SK-N-SH (cell line): ENCODE measurements at regions not wholly inside any gene's neighbourhood (a gene's known extent, or its start where the extent isn't known, plus 50 kb on each side); places are given as distances from the start of the nearest gene placed in this dataset.

Experiments used
- CTCF ChIA-PET: fragments of 300-600, 350-600 bp; formaldehyde crosslinking; extraction: SDS; loops from one replicate; lab custom pipeline; 2021; lab: Yijun Ruan, JAX
- POLR2A ChIA-PET: fragments of 350-600 bp; sonication (Branson Sonifier 250); formaldehyde crosslinking; extraction: SDS; loops from one replicate; lab custom pipeline; 2020; ENCODE audit warnings: antibody characterized with exemption, inconsistent platforms; lab: Yijun Ruan, JAX
- DNase-seq: peaks from one replicate; pipeline ENCODE4 v3.0.0; 2012
- H2AFZ ChIP-seq: fragments of 200-600 bp; sonication (generic); 2 replicates; pipeline ENCODE4 v1.8.1; 2016; ENCODE audit warnings: antibody characterized with exemption, mild to moderate bottlenecking, low read depth
- H3F3A ChIP-seq: fragments of 200-600 bp; sonication (generic); replicated peaks from 2 replicates; pipeline ENCODE3; 2016; ENCODE audit warnings: antibody characterized with exemption, mild to moderate bottlenecking; ENCODE audit not compliant: insufficient read depth
- H3K27ac ChIP-seq, 2 experiments: fragments of 200-500 bp in 1 of 2; fragments of 200-600 bp in 1 of 2; sonication (Bioruptor generic) in 1 of 2; sonication (generic), shearing (Covaris generic) in 1 of 2; 2 replicates each; pipeline versions ENCODE4 v1.5.1 to v1.6.1; 2014 to 2016; ENCODE audit warnings: low read depth in 2 of 2, inconsistent platforms in 1 of 2, low read length in 1 of 2, mild to moderate bottlenecking in 1 of 2, mixed read lengths in 1 of 2
- H3K27me3 ChIP-seq: fragments of 200-600 bp; sonication (generic), shearing (Covaris generic); 2 replicates; pipeline ENCODE4 v1.6.1; 2016; ENCODE audit warnings: mixed run types; ENCODE audit not compliant: insufficient read depth
- H3K36me3 ChIP-seq, 2 experiments: fragments of 200-500 bp in 1 of 2; fragments of 200-600 bp in 1 of 2; sonication (Bioruptor generic) in 1 of 2; sonication (generic) in 1 of 2; replicated peaks in 1 of 2; 2 replicates each; pipeline versions ENCODE3 to v1.5.1; 2014 to 2016; ENCODE audit warnings: low read length in 1 of 2, mild to moderate bottlenecking in 1 of 2; ENCODE audit not compliant: insufficient read depth in 2 of 2, control insufficient read depth in 1 of 2
- H3K4me1 ChIP-seq, 2 experiments: fragments of 200-500 bp in 1 of 2; fragments of 200-600 bp in 1 of 2; sonication (Bioruptor generic) in 1 of 2; sonication (generic), shearing (Covaris generic) in 1 of 2; 2 replicates each; pipeline versions ENCODE4 v1.5.1 to v1.6.1; 2014 to 2016; ENCODE audit warnings: low read depth in 1 of 2, low read length in 1 of 2, mixed run types in 1 of 2; ENCODE audit not compliant: insufficient read depth in 2 of 2, control insufficient read depth in 1 of 2
- H3K4me2 ChIP-seq: fragments of 200-600 bp; sonication (generic), shearing (Covaris generic); 2 replicates; pipeline ENCODE4 v1.6.1; 2017; ENCODE audit warnings: mixed run types
- H3K4me3 ChIP-seq, 2 experiments: fragments of 200-500 bp in 1 of 2; fragments of 200-600 bp in 1 of 2; sonication (Bioruptor generic) in 1 of 2; sonication (generic), shearing (Covaris generic) in 1 of 2; 2 replicates each; pipeline versions ENCODE4 v1.5.1 to v1.8.1; 2014 to 2016; ENCODE audit warnings: low read depth in 2 of 2, inconsistent platforms in 1 of 2, low read length in 1 of 2, mild to moderate bottlenecking in 1 of 2, mixed read lengths in 1 of 2, moderate library complexity in 1 of 2
- H3K79me2 ChIP-seq: fragments of 200-600 bp; sonication (generic); 2 replicates; pipeline ENCODE4 v1.8.1; 2017; ENCODE audit warnings: mild to moderate bottlenecking; ENCODE audit not compliant: insufficient read depth
- H3K9ac ChIP-seq: fragments of 200-600 bp; sonication (generic); 2 replicates; pipeline ENCODE4 v1.6.1; 2017; ENCODE audit warnings: mixed run types
- H3K9me2 ChIP-seq: fragments of 200-600 bp; sonication (generic); 2 replicates; pipeline ENCODE4 v1.6.1; 2017; ENCODE audit warnings: mixed run types
- H3K9me3 ChIP-seq: fragments of 200-600 bp; sonication (generic); 2 replicates; pipeline ENCODE4 v1.6.1; 2017; ENCODE audit warnings: mixed run types, mild to moderate bottlenecking, moderate library complexity
- H4K20me1 ChIP-seq: fragments of 200-600 bp; sonication (generic); 2 replicates; pipeline ENCODE4 v1.6.1; 2017; ENCODE audit warnings: mild to moderate bottlenecking, mixed run types; ENCODE audit not compliant: insufficient read depth
- FOXJ3 ChIP-seq: sonication (generic); formaldehyde crosslinking; IDR thresholded peaks from 2 replicates; pipeline ENCODE4 v1.5.1; 2020; ENCODE audit warnings: mild to moderate bottlenecking, missing genetic modification reagents
- FOXM1 ChIP-seq: IDR thresholded peaks from 2 replicates; pipeline ENCODE4 v1.4.0; 2012; ENCODE audit warnings: low read depth, mild to moderate bottlenecking
- GABPA ChIP-seq: IDR thresholded peaks from 2 replicates; pipeline ENCODE4 v1.4.0; 2012; ENCODE audit warnings: low read depth, mild to moderate bottlenecking
- JUND ChIP-seq: IDR thresholded peaks from 2 replicates; pipeline ENCODE4 v1.4.0; 2012
- MEF2A ChIP-seq: IDR thresholded peaks from 2 replicates; pipeline ENCODE4 v1.4.0; 2012; ENCODE audit warnings: low read depth, borderline replicate concordance
- NFIC ChIP-seq: IDR thresholded peaks from 2 replicates; pipeline ENCODE4 v1.4.0; 2012; ENCODE audit warnings: borderline replicate concordance
- NRF1 ChIP-seq: IDR thresholded peaks from 2 replicates; pipeline ENCODE4 v1.6.1; 2012; ENCODE audit warnings: low read depth, mild to moderate bottlenecking, low read length
- POLR2AphosphoS5 ChIP-seq: IDR thresholded peaks from 2 replicates; pipeline ENCODE4 v1.6.1; 2012; ENCODE audit warnings: low read depth, low read length
- RAD21 ChIP-seq: IDR thresholded peaks from 2 replicates; pipeline ENCODE4 v1.6.1; 2012; ENCODE audit warnings: mild to moderate bottlenecking, low read length
- RCOR1 ChIP-seq: fragments of 150-350 bp; IDR thresholded peaks from 2 replicates; pipeline ENCODE4 v1.6.1; 2017; ENCODE audit warnings: antibody characterized with exemption, low read length
- RFX5 ChIP-seq: IDR thresholded peaks from 2 replicates; pipeline ENCODE4 v1.6.1; 2012; ENCODE audit warnings: mild to moderate bottlenecking, improper control_type of control experiment, low read length
- SIN3A ChIP-seq: IDR thresholded peaks from 2 replicates; pipeline ENCODE4 v1.6.1; 2012; ENCODE audit warnings: low read depth, mild to moderate bottlenecking, low read length, moderate library complexity, borderline replicate concordance
- TAF1 ChIP-seq: IDR thresholded peaks from 2 replicates; pipeline ENCODE4 v1.6.1; 2012; ENCODE audit warnings: low read depth, mild to moderate bottlenecking, low read length, moderate library complexity, borderline replicate concordance
- YY1 ChIP-seq: IDR thresholded peaks from 2 replicates; pipeline ENCODE4 v1.4.0; 2012; ENCODE audit warnings: low read depth, mild to moderate bottlenecking
- WGBS: methylation state at CpG from one replicate; pipeline ENCODE4 v1.1.6; 2017; ENCODE audit warnings: low lambda C conversion rate; 5-methylcytosine and 5-hydroxymethylcytosine counted together
- TF ChIP-seq, protein P1 (sequence below): fragments of 200-600 bp; sonication (generic); IDR thresholded peaks from 2 replicates; pipeline ENCODE4 v1.6.1; 2017; ENCODE audit warnings: antibody characterized with exemption, mild to moderate bottlenecking, moderate library complexity
- TF ChIP-seq, protein P2 (sequence below): IDR thresholded peaks from 2 replicates; pipeline ENCODE4 v1.6.1; 2012; ENCODE audit warnings: mild to moderate bottlenecking, low read depth, low read length, moderate library complexity
- TF ChIP-seq, protein P3 (sequence below): IDR thresholded peaks from 2 replicates; pipeline ENCODE4 v1.4.0; 2012; ENCODE audit warnings: low read depth, borderline replicate concordance

DNA sequence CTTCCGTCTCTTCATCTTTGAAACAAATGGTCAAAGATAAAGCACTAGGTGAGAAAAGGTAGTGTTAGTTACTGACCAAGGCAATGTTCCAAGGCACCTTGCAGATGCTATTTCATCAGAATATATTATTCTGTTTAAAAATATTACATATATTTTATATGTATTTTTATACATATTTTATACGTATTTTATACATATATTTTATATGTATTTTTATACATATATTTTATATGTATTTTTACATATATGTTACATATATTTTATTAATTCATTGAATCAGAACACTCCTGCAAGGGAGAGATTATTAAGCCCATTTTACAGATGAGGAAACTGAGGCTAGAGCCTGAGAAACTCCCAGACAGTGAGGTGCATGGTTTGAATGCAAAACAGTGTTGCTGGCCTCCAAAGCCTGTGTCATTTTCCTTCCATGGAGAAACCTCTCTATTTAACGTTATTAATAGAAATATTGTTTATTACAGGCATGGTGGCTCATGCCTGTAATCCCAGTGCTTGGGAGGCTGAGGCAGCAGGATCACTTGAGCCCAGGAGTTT lies 120.6 kb upstream of the CD82 start (continued):
- TF ChIP-seq, protein P1, sequence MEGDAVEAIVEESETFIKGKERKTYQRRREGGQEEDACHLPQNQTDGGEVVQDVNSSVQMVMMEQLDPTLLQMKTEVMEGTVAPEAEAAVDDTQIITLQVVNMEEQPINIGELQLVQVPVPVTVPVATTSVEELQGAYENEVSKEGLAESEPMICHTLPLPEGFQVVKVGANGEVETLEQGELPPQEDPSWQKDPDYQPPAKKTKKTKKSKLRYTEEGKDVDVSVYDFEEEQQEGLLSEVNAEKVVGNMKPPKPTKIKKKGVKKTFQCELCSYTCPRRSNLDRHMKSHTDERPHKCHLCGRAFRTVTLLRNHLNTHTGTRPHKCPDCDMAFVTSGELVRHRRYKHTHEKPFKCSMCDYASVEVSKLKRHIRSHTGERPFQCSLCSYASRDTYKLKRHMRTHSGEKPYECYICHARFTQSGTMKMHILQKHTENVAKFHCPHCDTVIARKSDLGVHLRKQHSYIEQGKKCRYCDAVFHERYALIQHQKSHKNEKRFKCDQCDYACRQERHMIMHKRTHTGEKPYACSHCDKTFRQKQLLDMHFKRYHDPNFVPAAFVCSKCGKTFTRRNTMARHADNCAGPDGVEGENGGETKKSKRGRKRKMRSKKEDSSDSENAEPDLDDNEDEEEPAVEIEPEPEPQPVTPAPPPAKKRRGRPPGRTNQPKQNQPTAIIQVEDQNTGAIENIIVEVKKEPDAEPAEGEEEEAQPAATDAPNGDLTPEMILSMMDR = no peak
- TF ChIP-seq, all 33 proteins: peak for 0

DNA sequence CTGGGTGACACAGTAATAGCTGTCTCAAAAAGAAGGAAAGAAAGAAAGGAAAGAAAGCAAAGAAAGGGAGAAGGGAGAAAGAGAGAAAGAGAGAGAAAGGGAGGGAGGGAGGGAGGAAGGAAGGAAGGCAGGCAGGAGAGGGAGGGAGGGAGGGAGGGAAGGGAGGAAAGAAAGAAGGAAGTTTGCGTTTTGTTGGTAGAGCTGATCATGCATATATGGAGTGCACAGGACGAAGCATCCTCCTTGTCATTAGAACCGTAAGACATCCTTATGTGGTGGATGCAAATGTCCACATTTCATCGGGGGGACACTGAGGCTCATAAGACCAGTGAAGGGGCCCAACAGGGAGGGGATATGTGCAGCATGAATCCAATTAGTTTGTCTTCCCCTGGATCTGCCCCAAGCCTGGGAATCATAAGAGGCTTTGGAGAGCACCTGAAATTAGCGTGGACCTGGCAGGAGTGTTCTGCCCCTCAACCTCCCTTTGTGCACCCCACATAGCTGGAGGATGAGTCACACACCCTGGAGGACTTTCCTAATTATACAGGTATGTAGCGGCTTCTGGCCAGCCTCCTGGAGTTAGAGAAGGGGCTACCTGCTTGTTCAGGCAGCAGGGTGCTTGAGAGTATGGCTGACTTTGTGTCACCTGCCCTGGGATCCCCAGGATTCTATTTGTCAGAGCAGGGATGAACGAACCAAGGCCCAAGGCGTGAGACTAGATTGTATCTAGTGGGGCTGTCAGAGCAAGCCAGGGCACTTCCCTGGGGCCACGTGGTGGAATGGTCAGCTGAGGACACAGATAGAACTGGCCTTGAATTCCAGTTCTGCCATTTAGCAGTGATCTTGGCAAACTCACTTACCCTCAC lies 119.7 kb upstream of the CD82 start:
- Histone ChIP-seq H3K36me3 (no peaks in the 10 kb centered on the region), H3K9me3 (peaks cover 3% of the 10 kb centered on the region; the same call in 1 of the 2 replicates), H3K9ac (no peak overlapping the region), H3F3A (no peaks in the 10 kb centered on the region), H3K9me2 (no peaks in the 10 kb centered on the region), H4K20me1 (no peaks in the 10 kb centered on the region), H2AFZ (no peak overlapping the region), H3K27me3 (no peaks in the 10 kb centered on the region), H3K79me2 (no peaks in the 10 kb centered on the region), H3K4me2 (no peak overlapping the region), H3K27ac (no peak overlapping the region), H3K4me1 (peaks cover 0 to 2% of the 10 kb centered on the region in 2 experiments; a peak in 1 of 4 replicates), H3K4me3 (no peak overlapping the region)
- TF ChIP-seq GABPA (no peak), SIN3A (no peak), FOXM1 (no peak), JUND (no peak), RFX5 (no peak), MEF2A (no peak), RAD21 (no peak), NRF1 (no peak), POLR2AphosphoS5 (no peak), RCOR1 (no peak), YY1 (no peak), NFIC (no peak), TAF1 (no peak), FOXJ3 (CRISPR knock-in tag) (no peak)
- TF ChIP-seq, protein P2, sequence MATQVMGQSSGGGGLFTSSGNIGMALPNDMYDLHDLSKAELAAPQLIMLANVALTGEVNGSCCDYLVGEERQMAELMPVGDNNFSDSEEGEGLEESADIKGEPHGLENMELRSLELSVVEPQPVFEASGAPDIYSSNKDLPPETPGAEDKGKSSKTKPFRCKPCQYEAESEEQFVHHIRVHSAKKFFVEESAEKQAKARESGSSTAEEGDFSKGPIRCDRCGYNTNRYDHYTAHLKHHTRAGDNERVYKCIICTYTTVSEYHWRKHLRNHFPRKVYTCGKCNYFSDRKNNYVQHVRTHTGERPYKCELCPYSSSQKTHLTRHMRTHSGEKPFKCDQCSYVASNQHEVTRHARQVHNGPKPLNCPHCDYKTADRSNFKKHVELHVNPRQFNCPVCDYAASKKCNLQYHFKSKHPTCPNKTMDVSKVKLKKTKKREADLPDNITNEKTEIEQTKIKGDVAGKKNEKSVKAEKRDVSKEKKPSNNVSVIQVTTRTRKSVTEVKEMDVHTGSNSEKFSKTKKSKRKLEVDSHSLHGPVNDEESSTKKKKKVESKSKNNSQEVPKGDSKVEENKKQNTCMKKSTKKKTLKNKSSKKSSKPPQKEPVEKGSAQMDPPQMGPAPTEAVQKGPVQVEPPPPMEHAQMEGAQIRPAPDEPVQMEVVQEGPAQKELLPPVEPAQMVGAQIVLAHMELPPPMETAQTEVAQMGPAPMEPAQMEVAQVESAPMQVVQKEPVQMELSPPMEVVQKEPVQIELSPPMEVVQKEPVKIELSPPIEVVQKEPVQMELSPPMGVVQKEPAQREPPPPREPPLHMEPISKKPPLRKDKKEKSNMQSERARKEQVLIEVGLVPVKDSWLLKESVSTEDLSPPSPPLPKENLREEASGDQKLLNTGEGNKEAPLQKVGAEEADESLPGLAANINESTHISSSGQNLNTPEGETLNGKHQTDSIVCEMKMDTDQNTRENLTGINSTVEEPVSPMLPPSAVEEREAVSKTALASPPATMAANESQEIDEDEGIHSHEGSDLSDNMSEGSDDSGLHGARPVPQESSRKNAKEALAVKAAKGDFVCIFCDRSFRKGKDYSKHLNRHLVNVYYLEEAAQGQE = no peak
- TF ChIP-seq, protein P3, sequence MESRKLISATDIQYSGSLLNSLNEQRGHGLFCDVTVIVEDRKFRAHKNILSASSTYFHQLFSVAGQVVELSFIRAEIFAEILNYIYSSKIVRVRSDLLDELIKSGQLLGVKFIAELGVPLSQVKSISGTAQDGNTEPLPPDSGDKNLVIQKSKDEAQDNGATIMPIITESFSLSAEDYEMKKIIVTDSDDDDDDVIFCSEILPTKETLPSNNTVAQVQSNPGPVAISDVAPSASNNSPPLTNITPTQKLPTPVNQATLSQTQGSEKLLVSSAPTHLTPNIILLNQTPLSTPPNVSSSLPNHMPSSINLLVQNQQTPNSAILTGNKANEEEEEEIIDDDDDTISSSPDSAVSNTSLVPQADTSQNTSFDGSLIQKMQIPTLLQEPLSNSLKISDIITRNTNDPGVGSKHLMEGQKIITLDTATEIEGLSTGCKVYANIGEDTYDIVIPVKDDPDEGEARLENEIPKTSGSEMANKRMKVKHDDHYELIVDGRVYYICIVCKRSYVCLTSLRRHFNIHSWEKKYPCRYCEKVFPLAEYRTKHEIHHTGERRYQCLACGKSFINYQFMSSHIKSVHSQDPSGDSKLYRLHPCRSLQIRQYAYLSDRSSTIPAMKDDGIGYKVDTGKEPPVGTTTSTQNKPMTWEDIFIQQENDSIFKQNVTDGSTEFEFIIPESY = no peak
- 59% methylated on average over 8 of the region's 9 CpGs for whole genome bisulfite sequencing
- CTCF ChIA-PET = interaction anchor here (1.1 kb wide), 1 partner anchor 11 kb away, joined by 4 read pairs; no protein-coding TSS in a partner anchor
- POLR2A ChIA-PET = interaction anchor here (0.6 kb wide), 1 partner anchor 19 kb away, joined by 3 read pairs; no protein-coding TSS in a partner anchor
- no peak for DNase-seq
